K562 (cell line): ENCODE measurements at regions not wholly inside any gene's neighbourhood (a gene's known extent, or its start where the extent isn't known, plus 50 kb on each side); places are given as distances from the start of the nearest gene placed in this dataset.

Source experiments
- BDP1 ChIP-seq: IDR thresholded peaks from 3 replicates; pipeline ENCODE4 v1.6.1; 2011; ENCODE audit not compliant: insufficient read length, insufficient read depth
- POU5F1 ChIP-seq: fragments of 150-350 bp; IDR thresholded peaks from 2 replicates; pipeline ENCODE4 v1.6.1; 2014; ENCODE audit warnings: borderline replicate concordance, low read length, low read depth, mild to moderate bottlenecking; ENCODE audit not compliant: partially characterized antibody
- PRDM10 ChIP-seq: fragments of 450-650 bp; IDR thresholded peaks from 2 replicates; pipeline ENCODE4 v1.6.1; 2018; ENCODE audit not compliant: partially characterized antibody
- USF2 ChIP-seq: sonication (generic); formaldehyde crosslinking; IDR thresholded peaks from 2 replicates; pipeline ENCODE4 v1.5.0; 2020; ENCODE audit warnings: missing genetic modification reagents
- ZNF586 ChIP-seq: fragments of 450-650 bp; formaldehyde crosslinking; conservative IDR thresholded peaks from 2 replicates; pipeline ENCODE4 v1.4.0; 2020; ENCODE audit warnings: mild to moderate bottlenecking, moderate library complexity
- TF ChIP-seq, protein P1 (sequence below), 2 experiments: fragments of 150-350 bp in 1 of 2; IDR thresholded peaks; 2 replicates each; pipeline ENCODE4 v1.6.1; 2012 to 2016; ENCODE audit warnings: low read depth in 2 of 2, low read length in 2 of 2, mild to moderate bottlenecking in 1 of 2, moderate library complexity in 1 of 2

GRCh38 chr12:79514730-79515529, 175.8 kb downstream of the PAWR start (continued):
- no peak for TF ChIP-seq PRDM10
- TF ChIP-seq, protein P1, sequence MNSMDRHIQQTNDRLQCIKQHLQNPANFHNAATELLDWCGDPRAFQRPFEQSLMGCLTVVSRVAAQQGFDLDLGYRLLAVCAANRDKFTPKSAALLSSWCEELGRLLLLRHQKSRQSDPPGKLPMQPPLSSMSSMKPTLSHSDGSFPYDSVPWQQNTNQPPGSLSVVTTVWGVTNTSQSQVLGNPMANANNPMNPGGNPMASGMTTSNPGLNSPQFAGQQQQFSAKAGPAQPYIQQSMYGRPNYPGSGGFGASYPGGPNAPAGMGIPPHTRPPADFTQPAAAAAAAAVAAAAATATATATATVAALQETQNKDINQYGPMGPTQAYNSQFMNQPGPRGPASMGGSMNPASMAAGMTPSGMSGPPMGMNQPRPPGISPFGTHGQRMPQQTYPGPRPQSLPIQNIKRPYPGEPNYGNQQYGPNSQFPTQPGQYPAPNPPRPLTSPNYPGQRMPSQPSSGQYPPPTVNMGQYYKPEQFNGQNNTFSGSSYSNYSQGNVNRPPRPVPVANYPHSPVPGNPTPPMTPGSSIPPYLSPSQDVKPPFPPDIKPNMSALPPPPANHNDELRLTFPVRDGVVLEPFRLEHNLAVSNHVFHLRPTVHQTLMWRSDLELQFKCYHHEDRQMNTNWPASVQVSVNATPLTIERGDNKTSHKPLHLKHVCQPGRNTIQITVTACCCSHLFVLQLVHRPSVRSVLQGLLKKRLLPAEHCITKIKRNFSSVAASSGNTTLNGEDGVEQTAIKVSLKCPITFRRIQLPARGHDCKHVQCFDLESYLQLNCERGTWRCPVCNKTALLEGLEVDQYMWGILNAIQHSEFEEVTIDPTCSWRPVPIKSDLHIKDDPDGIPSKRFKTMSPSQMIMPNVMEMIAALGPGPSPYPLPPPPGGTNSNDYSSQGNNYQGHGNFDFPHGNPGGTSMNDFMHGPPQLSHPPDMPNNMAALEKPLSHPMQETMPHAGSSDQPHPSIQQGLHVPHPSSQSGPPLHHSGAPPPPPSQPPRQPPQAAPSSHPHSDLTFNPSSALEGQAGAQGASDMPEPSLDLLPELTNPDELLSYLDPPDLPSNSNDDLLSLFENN (IDR thresholded peaks at IDR 0.05; ENCODE audit: low read depth in 2 of 2, low read length in 2 of 2) = no peak
- no peak for TF ChIP-seq ZNF586 (CRISPR knock-in tag)
- no peak for TF ChIP-seq USF2 (CRISPR knock-in tag)
- no peak for TF ChIP-seq BDP1
- TF ChIP-seq POU5F1 = no peak
